ENCODE measurements at regions not wholly inside any gene's neighbourhood (a gene's known extent, or its start where the extent isn't known, plus 50 kb on each side); places are given as distances from the start of the nearest gene placed in this dataset.

- TF ChIP-seq CTCF (IDR thresholded peaks at IDR 0.05; ENCODE audit: poor library complexity, severe bottlenecking) (no peak), EP300 (conservative IDR thresholded peaks at IDR 0.05; ENCODE audit: poor library complexity, severe bottlenecking) (no peak), TAF1 (IDR thresholded peaks at IDR 0.05; ENCODE audit: low read depth) (no peak), REST (IDR thresholded peaks at IDR 0.05; ENCODE audit: borderline replicate concordance) (no peak)
Measured at GRCh38 chr1:208767816-208768215, 523.6 kb upstream of the PLXNA2 start.
